GM19463 (cell line): ENCODE measurements at regions not wholly inside any gene's neighbourhood (a gene's known extent, or its start where the extent isn't known, plus 50 kb on each side); places are given as distances from the start of the nearest gene placed in this dataset.
"Not testable (repeated sequence)": the region's sequence is repeated elsewhere in the genome, so short reads cannot be mapped to it uniquely, and the experiment has no call there.

Source experiments
- ATAC-seq: cut with Tn5 transposase; IDR thresholded peaks from one replicate; pipeline ENCODE4 v1.9.1; 2021; ENCODE audit warnings: mild to moderate bottlenecking, moderate library complexity; ENCODE audit not compliant: unreplicated experiment

DNA sequence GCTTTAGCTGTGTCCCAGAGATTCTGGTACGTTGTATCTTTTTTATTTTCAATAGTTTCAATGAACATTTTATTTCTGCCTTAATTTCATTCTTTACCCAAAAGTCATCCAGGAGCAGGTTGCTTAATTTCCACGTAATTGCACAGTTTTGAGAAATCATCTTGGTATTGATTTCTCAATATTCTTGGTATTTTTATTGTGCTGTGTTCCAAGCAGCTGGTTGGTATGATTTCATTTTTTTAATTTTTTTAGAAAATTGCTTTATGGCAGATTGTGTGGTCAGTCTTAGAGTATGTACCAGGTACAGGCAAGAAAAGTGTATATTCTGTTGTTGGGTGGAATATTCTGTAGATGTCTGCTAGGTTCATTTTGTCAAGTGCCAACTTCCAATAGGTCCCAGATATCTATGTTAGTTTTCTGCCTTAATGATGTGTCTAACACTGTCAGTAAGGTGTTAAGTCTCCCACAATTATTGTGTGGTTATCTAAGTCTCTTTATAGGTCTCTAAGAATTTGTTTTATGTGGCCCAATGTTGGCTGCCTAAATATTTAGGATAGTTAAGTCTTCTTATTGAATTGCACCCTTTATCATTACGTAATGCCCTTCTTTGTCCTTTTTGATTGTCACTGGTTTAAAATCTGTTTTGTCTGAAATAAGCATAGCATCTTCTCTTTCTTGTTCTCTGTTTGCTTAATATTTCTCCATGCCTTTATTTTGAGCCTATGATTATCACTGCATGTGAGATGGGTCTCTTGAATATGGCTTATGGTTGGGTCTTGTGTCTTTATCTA lies 366.9 kb upstream of the IRAK1BP1 start:
- ATAC-seq: no peak

- no peak for ATAC-seq
Observed at GRCh38 chr6:78502386-78502887, 364.9 kb upstream of the IRAK1BP1 start.

DNA sequence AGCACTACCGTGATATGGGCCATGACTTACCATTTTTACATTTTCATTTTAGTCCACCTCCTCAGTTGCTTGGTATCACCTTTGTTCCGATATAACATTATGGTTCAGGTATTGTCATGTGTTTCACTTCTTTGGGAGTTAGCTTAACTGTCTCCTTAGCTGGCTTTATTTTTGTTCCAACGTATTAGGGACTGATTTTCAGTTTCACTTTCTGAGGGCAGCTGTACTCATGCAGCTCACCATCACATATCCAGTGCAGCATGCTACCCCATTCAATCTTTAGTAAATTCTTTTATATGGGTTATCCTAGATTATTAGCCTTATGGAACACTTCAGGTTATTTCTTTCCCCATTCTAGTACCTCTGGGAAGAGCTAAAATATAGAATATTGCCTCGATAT lies 362.2 kb upstream of the IRAK1BP1 start:
- no peak for ATAC-seq

- ATAC-seq: no peak
Observed at GRCh38 chr6:78511009-78511408, 356.3 kb upstream of the IRAK1BP1 start.

DNA sequence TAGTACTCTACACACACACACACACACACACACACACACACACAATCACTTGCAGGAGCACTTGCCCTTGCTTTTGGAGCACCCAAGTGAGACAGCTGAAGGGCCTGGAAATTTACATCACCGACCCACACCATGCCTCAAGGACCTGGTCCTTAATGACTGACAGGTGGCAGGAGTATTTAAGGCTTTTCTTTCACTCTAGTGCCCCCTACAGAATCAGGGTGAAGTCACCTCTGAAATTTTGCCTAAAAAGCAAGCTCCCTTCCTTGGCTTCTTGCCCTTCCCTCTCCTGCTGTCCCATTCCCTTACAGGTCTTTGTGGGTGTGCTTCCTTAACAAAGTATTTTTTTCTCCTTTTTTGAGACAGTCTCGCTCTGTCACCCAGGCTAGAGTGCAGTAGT lies 353.5 kb upstream of the IRAK1BP1 start:
- ATAC-seq: no peak

- ATAC-seq: no peak
Observed at GRCh38 chr6:78515271-78515670, 352.1 kb upstream of the IRAK1BP1 start.

DNA sequence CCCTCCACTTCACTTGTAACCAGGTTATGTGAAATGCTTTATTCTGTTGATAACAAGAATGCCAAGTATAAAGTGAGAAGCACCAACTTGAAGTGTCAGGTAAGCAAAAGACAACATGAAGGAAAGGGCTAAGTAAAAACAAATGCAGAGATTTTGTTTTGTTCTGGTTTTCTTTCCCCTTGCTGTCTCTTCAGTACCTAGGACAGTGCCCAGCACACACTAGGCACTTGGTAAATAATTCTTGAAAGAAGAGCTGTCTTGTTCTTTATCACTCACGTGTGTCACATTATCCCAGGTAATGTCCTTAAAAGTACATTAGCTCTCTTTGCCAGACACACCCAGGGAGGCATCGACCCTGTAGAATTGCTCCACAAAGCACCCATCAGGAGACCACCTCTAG lies 350.0 kb upstream of the IRAK1BP1 start:
- ATAC-seq: no peak

DNA sequence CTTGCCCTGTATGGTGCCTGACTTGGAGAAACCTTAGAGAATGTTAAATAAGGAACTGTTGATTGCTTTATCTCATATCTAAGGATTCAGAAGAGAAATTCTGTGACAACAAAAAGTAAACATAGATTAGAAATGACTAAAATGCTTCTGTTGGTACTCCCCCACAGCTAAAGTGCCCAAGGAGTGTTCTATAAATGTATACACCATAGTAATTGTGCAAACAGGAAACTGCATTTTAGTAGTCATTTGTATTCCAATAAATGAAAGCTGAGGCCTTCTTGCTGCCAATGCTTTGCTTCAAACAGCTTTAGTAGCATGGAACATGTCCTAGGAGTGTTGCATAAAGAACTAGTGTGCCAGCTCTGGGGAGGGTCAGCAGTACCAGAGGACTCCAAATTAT lies 343.7 kb upstream of the IRAK1BP1 start:
- no peak for ATAC-seq

GRCh38 chr6:78525976-78526375 lies 341.4 kb upstream of the IRAK1BP1 start:
- ATAC-seq: no peak

DNA sequence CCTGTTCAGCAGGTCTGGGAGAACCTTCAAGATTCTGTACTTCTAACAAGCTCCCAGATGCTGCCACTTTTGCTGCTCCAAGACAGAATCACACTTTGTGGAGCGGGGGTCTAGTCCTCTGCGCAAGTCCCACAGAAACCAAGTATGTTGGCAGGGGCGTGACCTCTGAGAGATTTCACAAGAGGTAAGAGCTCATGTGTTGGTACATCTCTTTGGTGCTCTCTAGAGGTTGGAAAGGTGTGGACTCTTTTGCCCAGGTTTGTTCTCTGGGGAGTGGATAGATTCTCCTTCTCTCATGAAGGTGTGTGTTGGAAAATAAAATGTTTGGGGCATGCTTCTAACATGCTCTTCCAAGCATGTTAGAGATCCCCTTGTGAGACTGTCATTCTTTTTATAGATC lies 340.9 kb upstream of the IRAK1BP1 start:
- no peak for ATAC-seq

- ATAC-seq: no peak
Observed at GRCh38 chr6:78528926-78529325, 338.4 kb upstream of the IRAK1BP1 start.

DNA sequence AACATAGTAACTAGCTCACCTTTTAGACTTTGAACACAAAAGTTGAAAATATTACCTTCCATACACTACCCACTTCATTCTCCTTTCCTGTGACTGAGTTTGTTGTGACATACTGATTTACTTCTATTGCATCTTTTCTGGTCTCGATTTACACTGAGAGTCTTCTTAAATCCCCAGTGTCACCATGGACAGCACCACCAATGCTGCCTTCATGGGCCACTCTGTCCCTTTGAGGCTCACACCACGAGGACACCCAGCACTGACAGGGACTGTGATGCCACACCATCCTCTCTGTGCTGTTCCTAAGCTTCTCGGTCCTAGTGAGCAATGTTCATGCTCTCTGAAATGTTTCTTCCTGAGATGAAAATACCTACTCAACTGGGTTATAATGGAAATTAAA lies 337.1 kb upstream of the IRAK1BP1 start:
- ATAC-seq: no peak

DNA sequence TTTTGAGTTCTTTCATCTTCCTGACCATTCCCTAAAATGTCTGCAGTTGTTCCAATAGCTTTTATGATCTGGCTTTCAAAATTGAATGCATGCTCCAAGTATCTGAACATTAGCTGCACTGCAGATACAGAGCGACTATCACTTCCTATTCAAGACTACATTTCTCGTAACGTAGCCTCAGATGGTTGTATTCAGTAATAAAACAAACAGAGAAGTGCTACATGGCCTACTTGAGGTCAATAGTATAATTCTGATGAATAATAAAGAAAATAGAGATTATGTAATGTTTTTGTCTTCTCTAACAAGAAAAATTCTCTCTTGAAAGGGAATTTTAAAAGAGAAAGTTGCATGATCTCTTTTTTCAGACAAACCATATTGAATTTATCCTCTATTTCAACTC lies 333.9 kb upstream of the IRAK1BP1 start:
- no peak for ATAC-seq

- no peak for ATAC-seq
Observed at GRCh38 chr6:78533876-78534275, 333.5 kb upstream of the IRAK1BP1 start.

DNA sequence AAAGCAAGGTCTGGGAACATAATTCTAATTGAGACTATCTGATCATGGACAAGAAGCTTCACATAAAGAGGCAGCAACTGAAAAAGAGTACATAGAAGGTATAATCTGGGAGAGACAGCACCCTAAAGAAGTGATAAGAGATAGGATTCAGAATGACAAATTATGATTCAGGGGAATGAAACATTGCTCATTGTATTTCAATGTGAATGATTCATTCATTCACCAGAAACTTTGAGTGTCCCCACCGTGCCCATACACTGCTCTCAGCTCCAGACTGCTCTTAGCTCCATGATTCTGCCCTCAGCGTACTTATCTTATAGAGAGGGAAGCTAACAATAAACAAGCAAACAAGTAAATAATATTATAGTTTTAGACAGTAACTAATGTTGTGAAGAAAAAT lies 329.3 kb upstream of the IRAK1BP1 start:
- no peak for ATAC-seq

DNA sequence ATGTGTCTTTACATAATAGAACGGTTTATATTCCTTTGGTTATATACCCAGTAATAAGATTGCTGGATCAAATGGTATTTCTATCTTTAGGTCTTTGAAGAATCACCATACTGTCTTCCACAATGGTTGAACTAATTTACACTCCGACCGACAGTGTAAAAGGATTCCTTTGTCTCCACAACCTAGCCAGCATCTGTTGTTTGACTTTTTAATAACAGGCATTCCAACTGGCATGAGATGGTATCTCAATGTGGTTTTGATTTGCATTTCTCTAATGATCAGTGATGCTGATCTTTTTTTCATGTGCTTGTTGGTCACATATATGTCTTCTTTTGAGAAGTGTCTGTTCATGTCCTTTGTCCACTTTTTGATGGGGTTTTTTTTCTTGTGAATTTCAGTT lies 319.7 kb upstream of the IRAK1BP1 start:
- not testable (repeated sequence) for ATAC-seq

GRCh38 chr6:78551361-78551760 lies 316.0 kb upstream of the IRAK1BP1 start:
- no peak for ATAC-seq

DNA sequence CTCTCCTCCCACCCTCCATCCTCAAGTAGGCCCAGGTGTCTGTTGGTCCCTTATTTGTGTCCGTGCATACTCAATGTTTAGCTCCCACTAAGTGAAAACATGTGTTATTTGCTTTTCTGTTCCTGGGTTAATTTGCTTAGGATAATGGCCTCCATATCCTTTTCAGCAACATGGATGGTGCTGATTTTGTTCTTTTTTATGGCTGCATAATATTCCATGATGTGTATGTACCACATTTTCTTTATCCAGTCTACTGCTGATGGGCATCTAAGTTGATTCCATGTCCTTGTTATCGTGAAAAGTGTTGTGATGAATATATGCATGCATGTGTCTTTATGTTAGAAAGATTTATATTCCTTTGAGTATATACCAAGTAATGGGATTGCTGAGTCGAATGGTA lies 314.9 kb upstream of the IRAK1BP1 start:
- ATAC-seq: no peak

DNA sequence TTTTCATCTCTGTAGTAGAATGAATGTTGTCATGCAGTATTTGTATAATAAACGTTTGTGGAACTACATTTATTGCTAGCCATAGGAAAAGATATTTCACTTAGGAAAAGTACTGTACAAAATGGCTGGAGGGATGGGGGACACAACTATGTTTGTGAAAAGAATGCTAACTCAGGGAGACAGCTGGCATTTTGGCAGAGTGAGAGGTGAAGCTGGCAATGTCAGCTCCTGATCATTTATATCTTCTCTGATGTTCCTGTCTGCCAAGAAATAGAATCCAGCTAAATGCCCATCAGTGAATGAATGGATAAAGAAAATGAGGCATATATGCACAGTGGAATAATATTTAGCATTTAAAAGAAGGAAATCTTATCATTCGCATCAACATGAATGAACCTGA lies 313.0 kb upstream of the IRAK1BP1 start:
- ATAC-seq: no peak

DNA sequence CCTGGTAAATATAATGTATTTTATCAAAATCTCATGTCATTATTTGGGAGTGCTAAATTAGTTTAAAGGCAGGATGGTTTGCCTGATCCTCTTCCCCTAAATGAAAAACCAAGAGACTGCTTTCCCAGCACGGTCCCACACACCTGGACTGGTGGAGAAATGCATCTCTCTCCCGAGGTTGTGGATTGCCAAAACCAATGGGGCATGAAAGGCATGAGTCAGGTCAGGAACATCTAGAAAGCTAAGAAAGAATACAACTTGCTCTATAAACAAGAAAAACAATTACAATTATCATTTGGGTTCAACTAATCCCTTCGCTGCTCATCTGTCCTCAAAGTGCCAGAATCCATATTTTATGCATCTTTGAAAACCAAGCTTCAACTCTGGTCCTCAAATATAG lies 308.3 kb upstream of the IRAK1BP1 start:
- ATAC-seq: no peak

- no peak for ATAC-seq
Observed at GRCh38 chr6:78561015-78561414, 306.3 kb upstream of the IRAK1BP1 start.

GRCh38 chr6:78565997-78566396 lies 301.4 kb upstream of the IRAK1BP1 start:
- ATAC-seq: no peak

DNA sequence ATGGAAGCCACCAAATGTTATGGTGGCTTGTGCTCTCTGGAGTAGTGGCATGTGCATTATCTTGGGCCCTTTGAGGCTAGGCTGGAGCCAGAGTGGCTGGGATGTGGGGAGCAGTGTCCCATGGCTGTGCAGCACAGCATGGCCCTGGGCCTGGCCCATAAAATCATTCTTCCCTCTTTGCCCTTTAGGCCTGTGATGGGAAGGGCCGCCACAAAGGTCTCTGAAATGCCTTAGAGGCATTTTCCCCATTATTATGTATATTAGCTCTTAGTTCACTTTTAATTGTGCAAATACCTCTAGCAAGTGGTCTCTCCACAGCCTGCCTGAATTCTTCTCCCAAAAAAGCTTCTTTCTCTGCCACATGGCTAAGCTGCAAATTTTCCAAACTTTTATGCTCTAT lies 297.3 kb upstream of the IRAK1BP1 start:
- no peak for ATAC-seq
